ENCODE measurements at regions not wholly inside any gene's neighbourhood (a gene's known extent, or its start where the extent isn't known, plus 50 kb on each side); places are given as distances from the start of the nearest gene placed in this dataset.

- no peak overlapping the region for H3K4me3 ChIP-seq (ENCODE audit: low read length)
Measured at GRCh38 chr3:137926991-137927390, 83.0 kb upstream of the CLDN18 start.

DNA sequence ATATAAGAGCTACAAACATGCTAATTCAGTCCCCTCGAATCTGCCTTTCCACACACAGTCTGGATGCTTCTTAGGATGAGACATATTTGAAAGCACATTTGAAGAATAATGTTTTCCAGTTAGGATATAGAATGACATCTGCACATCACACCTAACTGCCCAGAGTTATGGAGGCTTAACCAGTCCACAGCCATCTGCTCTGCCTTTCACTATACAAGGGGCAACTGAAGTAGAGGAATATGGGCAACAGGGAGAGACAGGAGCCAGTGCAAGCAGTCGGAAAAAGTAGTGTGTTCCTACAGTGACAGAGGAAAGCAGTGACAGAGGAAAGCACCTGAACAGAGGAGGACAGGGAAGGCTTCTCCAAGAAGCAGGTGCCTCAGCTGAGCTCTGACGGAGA, 79.0 kb upstream of the CLDN18 start:
- DNase-seq (ENCODE audit: low read depth) = no peak
- TF ChIP-seq CTCF (conservative IDR thresholded peaks at IDR 0.05; ENCODE audit: low read length) = no peak
- H3K4me3 ChIP-seq (ENCODE audit: low read length) = no peak overlapping the region

More at GRCh38 chr3:137926991-137927390, 83.0 kb upstream of the CLDN18 start:
- no peak for TF ChIP-seq CTCF (conservative IDR thresholded peaks at IDR 0.05; ENCODE audit: low read length)
- no peak for DNase-seq (ENCODE audit: low read depth)

- TF ChIP-seq CTCF (conservative IDR thresholded peaks at IDR 0.05; ENCODE audit: low read length) = no peak
- H3K4me3 ChIP-seq (ENCODE audit: low read length) = no peak overlapping the region
- DNase-seq (ENCODE audit: low read depth) = no peak
Measured at GRCh38 chr3:137938876-137939275, 71.1 kb upstream of the CLDN18 start.

- no peak for DNase-seq (ENCODE audit: low read depth)
- TF ChIP-seq CTCF (conservative IDR thresholded peaks at IDR 0.05; ENCODE audit: low read length) = no peak
- no peak overlapping the region for H3K4me3 ChIP-seq (ENCODE audit: low read length)
Measured at GRCh38 chr3:137944593-137944992, 65.4 kb upstream of the CLDN18 start.

DNA sequence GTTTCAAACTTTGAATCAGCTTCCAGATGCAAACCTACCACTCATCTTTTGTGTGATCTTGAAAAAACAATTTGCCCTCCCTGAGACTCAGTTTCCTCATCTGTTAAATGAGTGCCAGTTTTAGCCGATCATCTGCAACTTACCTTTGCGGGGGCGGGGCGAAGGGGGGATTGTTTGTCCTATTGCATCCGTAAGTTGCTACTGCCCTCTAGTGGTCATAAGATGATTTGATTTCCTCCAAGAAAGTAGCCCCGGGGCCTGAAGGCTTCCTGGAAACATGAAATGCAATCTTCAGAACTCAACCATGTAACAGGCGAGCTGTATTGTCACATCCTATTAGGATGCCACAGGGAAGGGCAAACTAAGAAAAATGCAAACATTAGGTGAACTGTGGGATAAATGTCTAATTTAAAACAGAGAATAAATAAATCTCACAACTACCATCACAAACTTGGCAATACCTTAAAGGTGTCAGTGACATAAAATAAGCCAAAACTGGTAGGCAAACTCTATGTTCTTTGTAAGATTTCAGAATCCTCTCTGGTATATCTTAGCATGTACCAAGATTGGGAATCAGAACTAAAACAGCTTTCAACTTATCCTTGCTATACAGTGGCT, 63.5 kb upstream of the CLDN18 start:
- DNase-seq (ENCODE audit: low read depth) = peak; percentile 69
- no peak overlapping the region for H3K4me3 ChIP-seq (ENCODE audit: low read length)
- TF ChIP-seq CTCF (conservative IDR thresholded peaks at IDR 0.05; ENCODE audit: low read length) = peak; percentile 71

- H3K4me3 ChIP-seq (ENCODE audit: low read length) = no peak overlapping the region
- DNase-seq (ENCODE audit: low read depth) = no peak
- TF ChIP-seq CTCF (conservative IDR thresholded peaks at IDR 0.05; ENCODE audit: low read length) = no peak
Measured at GRCh38 chr3:137947117-137947516, 62.8 kb upstream of the CLDN18 start.

GRCh38 chr3:137948400-137949072, 61.4 kb upstream of the CLDN18 start:
- DNase-seq (ENCODE audit: low read depth) = no peak
- no peak for TF ChIP-seq CTCF (conservative IDR thresholded peaks at IDR 0.05; ENCODE audit: low read length)

More at GRCh38 chr3:137948400-137949072, 61.4 kb upstream of the CLDN18 start:
- H3K4me3 ChIP-seq (ENCODE audit: low read length) = no peak overlapping the region

Data from AG10803 (cell line).